ENCODE measurements at regions not wholly inside any gene's neighbourhood (a gene's known extent, or its start where the extent isn't known, plus 50 kb on each side); places are given as distances from the start of the nearest gene placed in this dataset.
A peak's percentile ranks its signal among the peaks of the same experiment; 100 is the strongest.

GRCh38 chr7:88522771-88523293 lies 216.1 kb upstream of the STEAP4 start:
- H3K27me3 Mint-ChIP-seq (ENCODE audit: insufficient read depth, low read depth, poor library complexity): no peaks in the 10 kb centered on the region
- peaks cover 6% of the 10 kb centered on the region; the same call in 1 of the 3 replicates for H3K36me3 Mint-ChIP-seq (ENCODE audit: low read depth)
- no peak overlapping the region for H3K27ac ChIP-seq (ENCODE audit: low read depth)
- H3F3A ChIP-seq (replicated peaks; ENCODE audit: low read depth): no peaks in the 10 kb centered on the region
- DNase-seq (ENCODE audit: low spot score) (peak; percentile 3), ATAC-seq (no peak)
- H3K4me3 Mint-ChIP-seq: no peak overlapping the region
- peak overlapping the region; percentile 6; the same call in 1 of the 2 replicates for H2AFZ ChIP-seq
- no peak for TF ChIP-seq NANOG (IDR thresholded peaks at IDR 0.05; ENCODE audit: borderline replicate concordance)
- TF ChIP-seq ZNF462 (CRISPR knock-in tag; IDR thresholded peaks at IDR 0.05): no peak
- no peak for TF ChIP-seq POLR2AphosphoS5 (IDR thresholded peaks at IDR 0.05; ENCODE audit: low read depth)
- no peak for TF ChIP-seq EZH2phosphoT487 (IDR thresholded peaks at IDR 0.05; ENCODE audit: unreplicated experiment)
- TF ChIP-seq JUNB (IDR thresholded peaks at IDR 0.05; ENCODE audit: unreplicated experiment): no peak
- no peak for TF ChIP-seq STAT1 (IDR thresholded peaks at IDR 0.05; ENCODE audit: unreplicated experiment)
- no peak for TF ChIP-seq ETS1 (IDR thresholded peaks at IDR 0.05)
- TF ChIP-seq ZNF331 (CRISPR knock-in tag; IDR thresholded peaks at IDR 0.05; ENCODE audit: low read depth): no peak
- no peak for TF ChIP-seq ZNF114 (CRISPR knock-in tag; IDR thresholded peaks at IDR 0.05)
- no peak for TF ChIP-seq CREB1 (CRISPR knock-in tag; IDR thresholded peaks at IDR 0.05; ENCODE audit: low read depth)
- no peak for TF ChIP-seq EZH2 (IDR thresholded peaks at IDR 0.05; ENCODE audit: low read depth, unreplicated experiment)
- no peak overlapping the region for H3K4me2 ChIP-seq
- H3K27me3 ChIP-seq (ENCODE audit: insufficient read depth): no peaks in the 10 kb centered on the region
- peaks cover 1% of the 10 kb centered on the region; the same call in 1 of the 2 replicates for H3K4me1 ChIP-seq (ENCODE audit: insufficient read depth)
- 0 out of 2 replicates have a peak, but pooled peaks cover 9% of the 10 kb centered on the region for H3K9me2 ChIP-seq (ENCODE audit: insufficient read depth)
- no peaks in the 10 kb centered on the region; the same call in 1 of the 2 replicates for H4K20me1 ChIP-seq (replicated peaks; ENCODE audit: insufficient read depth)
- no peaks in the 10 kb centered on the region for H3K79me2 ChIP-seq (replicated peaks; ENCODE audit: insufficient read depth)
- peaks cover 5% of the 10 kb centered on the region; the same call in 2 of the 3 replicates for H3K4me1 Mint-ChIP-seq
- H3K27ac Mint-ChIP-seq: no peak overlapping the region
- H3K4me3 ChIP-seq: no peak overlapping the region
- H3K36me3 ChIP-seq (ENCODE audit: insufficient read depth): no peaks in the 10 kb centered on the region
- no peaks in the 10 kb centered on the region for H3K9me3 Mint-ChIP-seq
